ENCODE measurements at regions not wholly inside any gene's neighbourhood (a gene's known extent, or its start where the extent isn't known, plus 50 kb on each side); places are given as distances from the start of the nearest gene placed in this dataset.
A peak's percentile ranks its signal among the peaks of the same experiment; 100 is the strongest.

DNA sequence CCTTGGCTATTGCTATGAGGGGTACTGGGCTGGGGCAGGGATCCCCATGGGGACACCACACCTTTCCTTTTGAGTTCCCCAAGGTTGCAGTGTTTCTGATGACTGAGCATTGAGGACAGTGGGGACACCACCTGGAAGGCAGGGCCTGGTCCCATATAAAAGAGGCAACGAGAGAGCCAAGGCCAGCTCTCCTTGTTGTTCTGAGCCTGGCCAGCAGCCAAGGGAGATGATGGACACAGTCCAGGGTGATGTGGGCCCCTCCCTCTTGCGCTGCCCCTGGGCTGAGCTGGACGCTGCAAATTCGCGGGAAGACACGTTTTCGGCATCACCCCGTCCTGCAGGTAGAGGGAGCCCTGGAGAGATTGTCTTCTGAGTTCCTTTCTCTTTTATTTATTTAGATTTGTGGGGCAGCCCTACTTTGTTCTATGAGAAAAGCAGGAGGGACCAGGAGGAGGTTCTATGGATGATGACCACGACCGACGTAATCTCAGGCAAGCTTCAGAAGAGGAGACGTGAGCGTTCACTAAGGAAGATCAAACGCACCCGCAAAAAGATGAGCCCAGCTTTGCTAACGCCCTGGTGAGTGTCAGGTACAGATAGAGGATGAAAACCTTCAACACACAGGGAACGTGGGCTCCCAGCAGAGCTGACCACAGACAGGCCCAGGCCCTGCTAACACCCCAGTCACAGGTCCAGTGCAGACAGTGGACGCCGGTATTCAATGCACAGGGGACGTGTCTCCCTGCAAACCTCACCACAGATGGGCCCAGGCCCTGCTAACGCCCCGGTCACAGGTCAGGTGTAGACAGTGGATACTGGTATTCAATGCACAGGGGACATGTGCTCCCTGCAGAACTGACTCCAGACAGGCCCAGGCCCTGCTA is 97.4 kb downstream of the SHOX start:
- DNase-seq (ENCODE audit: extremely low read depth, low read depth) = no peak
- peak; percentile 0; the same call in 1 of the 2 replicates for TF ChIP-seq CTCF (IDR thresholded peaks at IDR 0.05; ENCODE audit: low read depth, low read length)

- TF ChIP-seq CTCF (IDR thresholded peaks at IDR 0.05; ENCODE audit: low read depth, low read length) = no peak
- no peak for DNase-seq (ENCODE audit: extremely low read depth, low read depth)
These were observed 95.4 kb downstream of the SHOX start for GRCh38 chrX:725971-726370.

- no peak for DNase-seq (ENCODE audit: extremely low read depth, low read depth)
These were observed 93.7 kb downstream of the SHOX start for GRCh38 chrX:724256-724655.

GRCh38 chrX:723781-724180 is 93.2 kb downstream of the SHOX start:
- TF ChIP-seq CTCF (IDR thresholded peaks at IDR 0.05; ENCODE audit: low read depth, low read length) = no peak
- no peak for DNase-seq (ENCODE audit: extremely low read depth, low read depth)

More at GRCh38 chrX:724256-724655, 93.7 kb downstream of the SHOX start:
- no peak for TF ChIP-seq CTCF (IDR thresholded peaks at IDR 0.05; ENCODE audit: low read depth, low read length)

- TF ChIP-seq CTCF (IDR thresholded peaks at IDR 0.05; ENCODE audit: low read depth, low read length) = no peak
- no peak for DNase-seq (ENCODE audit: extremely low read depth, low read depth)
These were observed 90.8 kb downstream of the SHOX start for GRCh38 chrX:721354-721753.

DNA sequence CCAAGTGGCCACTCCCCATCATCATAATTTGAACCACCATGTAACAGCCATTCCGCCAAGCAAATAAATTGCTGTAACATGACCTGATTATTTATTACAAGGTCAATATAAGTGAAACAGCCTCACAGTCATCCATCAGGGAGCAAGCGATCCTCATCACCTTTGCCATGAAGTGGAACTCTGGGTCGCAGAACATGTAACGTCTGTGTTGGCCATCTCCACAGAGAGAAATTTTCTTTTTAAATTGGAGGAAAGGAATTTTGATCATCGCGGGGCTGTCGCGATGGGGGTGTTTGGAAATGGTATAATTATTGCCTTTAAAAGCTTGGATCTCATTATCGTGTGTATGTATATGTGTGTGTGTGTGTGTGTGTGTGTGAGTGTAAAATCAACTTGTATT is 90.2 kb downstream of the SHOX start:
- no peak for TF ChIP-seq CTCF (IDR thresholded peaks at IDR 0.05; ENCODE audit: low read depth, low read length)
- DNase-seq (ENCODE audit: extremely low read depth, low read depth) = no peak

DNA sequence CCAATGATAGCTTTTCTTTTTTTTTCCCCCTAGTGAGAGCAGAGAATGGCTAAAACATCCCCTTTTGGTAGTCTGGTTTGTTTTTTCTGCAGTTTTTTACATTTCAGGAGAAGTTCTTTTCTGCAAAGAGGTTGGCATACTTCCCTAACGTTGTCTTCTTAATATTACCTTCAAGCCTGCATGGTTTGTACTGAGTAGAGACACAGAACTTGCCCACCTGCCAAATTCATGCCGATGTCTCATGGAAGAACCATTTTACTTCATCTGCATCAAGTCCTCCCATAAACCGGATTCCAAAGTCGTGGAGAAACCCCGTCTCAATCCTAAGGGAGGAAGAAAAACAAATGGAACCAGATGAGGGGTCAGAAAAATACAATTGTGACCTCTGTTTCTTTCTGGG is 89.7 kb downstream of the SHOX start:
- no peak for DNase-seq (ENCODE audit: extremely low read depth, low read depth)
- no peak for TF ChIP-seq CTCF (IDR thresholded peaks at IDR 0.05; ENCODE audit: low read depth, low read length)

All from AG09319 (cell line).